Limb (tissue), 2 donors: ENCODE measurements at regions not wholly inside any gene's neighbourhood (a gene's known extent, or its start where the extent isn't known, plus 50 kb on each side); places are given as distances from the start of the nearest gene placed in this dataset.
A peak's percentile ranks its signal among the peaks of the same experiment; 100 is the strongest.
"Not testable (repeated sequence)": the region's sequence is repeated elsewhere in the genome, so short reads cannot be mapped to it uniquely, and the experiment has no call there.

Source experiments
- DNase-seq, 2 donors: peaks; one replicate each; pipeline ENCODE4 v3.0.0-alpha.2; 2016; ENCODE audit errors: extremely low spot score in 2 of 2

DNA sequence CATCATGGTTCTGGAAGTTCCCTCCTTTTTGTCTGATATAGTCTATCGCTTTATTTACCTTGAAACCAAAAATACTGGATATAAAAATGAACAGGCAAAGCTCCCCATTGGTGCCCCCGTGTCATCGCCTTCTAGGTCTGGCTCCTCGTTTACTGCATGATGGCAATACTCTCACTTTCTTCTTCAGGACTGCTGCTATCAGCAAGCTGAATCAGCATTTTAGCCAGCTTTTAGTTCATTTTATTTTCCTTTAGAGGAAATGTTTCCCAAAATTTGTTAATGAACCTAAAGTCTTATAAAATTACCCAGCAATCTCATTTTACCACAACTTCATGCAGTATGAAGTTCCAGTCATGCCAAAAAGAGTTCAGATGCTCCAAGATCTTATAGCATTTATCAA is 80.5 kb downstream of the ZIC3 start:
- DNase-seq, result no peak

DNA sequence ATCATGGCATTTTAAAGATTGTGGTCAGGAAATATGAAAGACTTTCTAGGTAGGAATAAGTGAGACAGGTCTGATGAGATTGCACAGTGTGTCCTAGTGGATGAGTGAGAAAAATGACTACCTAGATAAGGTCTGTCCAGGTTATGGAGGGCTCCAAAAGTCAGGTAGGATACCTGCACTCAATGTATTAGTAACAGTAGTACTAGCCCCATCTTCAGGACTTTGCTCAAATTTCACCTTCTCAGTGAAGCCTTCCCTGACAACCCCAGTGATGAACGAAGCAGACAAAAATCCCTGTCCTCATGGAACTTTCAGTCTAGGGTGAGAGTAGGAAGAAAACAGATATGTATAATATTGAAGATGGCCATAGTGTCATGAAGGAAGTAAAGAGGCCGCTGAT is 85.7 kb downstream of the ZIC3 start:
- DNase-seq, result no peak

DNA sequence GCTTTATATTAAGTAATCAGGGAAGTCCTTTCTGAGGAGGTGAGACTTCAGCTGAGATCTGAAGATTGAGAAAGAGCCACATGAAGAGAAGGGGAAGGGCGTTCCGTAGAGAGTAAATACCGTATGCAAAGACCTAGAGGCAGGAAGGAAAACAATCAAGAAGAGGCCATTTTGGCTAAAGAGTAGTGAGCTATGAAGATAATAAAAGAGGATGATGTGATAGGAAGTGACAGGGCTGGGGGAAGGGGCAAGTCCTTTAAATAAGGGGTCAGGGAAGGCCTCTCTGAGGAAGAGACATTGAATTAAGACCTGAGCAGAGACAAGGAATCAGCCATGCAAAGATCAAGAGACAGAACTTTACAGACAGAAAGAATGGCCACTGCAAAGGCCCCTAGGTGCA is 86.2 kb downstream of the ZIC3 start:
- DNase-seq, result no peak

DNA sequence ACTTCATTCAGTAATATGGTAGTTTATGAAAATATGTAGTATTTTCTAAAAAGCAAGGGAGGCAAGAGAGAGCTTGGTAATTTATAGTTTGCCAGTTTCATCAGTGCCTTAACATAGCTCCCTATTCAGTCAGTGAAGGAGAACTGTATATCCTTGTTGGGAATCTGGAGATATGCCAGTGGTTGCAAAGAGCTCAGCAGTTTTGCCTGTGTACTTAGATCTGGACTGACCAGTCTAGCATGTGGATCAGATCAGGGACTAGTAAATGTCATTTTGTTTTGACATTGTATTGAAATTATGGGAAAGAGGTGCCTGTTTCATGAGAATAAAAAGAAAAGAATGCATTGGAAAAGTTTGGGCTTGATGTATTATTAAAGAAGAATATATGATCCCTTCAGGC is 88.6 kb downstream of the ZIC3 start:
- DNase-seq, result no peak

DNA sequence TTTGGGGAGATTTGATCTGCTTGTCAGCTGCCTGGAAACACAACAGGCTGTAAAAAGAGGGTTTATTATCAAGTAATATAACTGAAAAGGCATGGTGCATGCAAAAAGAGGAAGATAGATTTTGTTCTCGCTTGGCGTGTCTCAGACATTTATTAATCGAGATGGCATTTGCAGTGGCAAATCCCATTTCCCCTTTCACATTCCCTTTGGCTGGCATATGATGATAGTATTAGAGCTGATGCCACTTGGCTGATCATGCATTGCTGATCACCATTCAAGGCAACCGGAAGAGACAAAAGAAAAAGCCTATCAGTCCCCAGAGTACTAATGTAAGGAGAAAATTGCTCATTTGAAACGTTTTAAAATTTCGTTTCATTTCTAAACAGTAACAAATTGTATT is 101.8 kb downstream of the ZIC3 start:
- DNase-seq, result no peak

DNA sequence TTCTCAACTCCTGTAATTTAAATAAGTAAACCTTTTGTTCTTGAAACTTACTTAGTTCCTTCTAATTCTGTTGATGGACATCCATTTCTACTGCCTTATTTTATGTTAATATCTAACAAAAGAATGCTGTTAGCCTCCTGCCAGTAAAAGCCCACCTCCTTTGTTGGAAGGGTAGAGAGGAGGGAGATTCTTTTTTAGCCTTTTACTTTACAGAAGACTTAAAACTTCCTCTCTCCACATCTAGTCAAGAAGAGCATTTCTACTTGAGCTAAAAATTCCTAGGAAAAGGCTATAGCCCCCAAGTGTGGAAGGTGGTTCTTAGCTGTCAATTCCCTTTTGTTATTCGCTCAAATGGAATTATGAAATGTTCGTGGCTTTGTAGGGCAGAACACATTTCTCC is 118.7 kb downstream of the ZIC3 start:
- DNase-seq, result no peak

- no peak for DNase-seq
Observed at GRCh38 chrX:137695417-137695816, 129.5 kb downstream of the ZIC3 start.

DNA sequence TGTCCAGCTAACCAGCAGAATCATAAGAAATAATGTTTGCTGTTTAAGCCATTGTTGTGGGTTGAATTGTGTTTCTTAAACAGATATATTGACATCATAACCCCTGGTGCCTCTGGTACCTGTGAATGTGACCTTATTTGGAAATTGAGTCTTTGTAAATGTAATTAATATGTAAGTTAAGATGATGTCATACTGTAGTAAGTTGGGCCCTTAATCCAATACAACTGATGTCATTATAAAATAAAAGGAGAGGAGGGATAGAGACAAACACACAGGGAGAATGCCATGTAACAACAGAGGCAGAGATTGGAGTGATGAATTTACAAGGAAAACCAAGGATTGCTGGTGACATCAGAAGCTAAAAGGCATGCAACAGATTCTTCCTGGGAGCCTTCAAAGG is 141.4 kb downstream of the ZIC3 start:
- DNase-seq, result no peak

DNA sequence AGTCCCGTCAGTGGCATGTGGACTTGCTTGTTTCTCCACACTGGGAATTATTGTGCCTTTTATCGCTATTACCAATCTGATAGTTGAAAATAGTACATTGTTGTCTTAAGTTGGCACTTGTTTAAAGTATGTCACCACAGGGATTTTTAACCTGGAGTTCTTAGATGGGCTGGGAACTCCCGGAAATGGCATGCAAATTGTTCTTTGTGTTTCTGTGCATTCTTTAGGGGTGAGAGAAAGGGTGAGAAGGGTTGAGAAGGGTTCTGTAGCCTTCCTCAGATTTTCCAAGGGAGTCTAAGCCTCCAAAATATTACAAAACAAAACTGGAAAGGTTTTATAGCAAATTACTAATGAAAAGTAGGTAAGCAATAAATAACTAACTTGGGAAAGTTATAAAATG is 176.9 kb downstream of the ZIC3 start:
- DNase-seq, result no peak

DNA sequence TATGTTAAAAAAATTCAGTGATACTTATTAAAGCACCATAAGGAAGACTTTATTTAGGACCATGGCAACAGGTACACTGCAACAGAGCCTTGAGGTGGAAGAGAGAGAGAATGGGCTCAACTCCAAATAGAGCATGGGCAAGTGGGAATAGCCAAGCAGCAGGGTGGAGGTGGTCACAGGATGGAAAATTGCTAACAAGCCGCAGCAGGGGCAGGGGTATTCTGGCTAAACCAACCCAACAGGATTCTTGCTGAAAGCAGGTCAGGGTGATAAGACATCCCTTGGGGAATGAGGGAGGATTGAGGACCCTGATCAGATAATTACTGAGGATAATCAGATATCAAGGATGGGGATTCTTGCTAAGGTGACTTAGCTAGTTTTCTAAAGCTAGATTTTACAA is 177.5 kb downstream of the ZIC3 start:
- no peak for DNase-seq

- no peak for DNase-seq
Observed at GRCh38 chrX:137746289-137746688, 180.4 kb downstream of the ZIC3 start.

DNA sequence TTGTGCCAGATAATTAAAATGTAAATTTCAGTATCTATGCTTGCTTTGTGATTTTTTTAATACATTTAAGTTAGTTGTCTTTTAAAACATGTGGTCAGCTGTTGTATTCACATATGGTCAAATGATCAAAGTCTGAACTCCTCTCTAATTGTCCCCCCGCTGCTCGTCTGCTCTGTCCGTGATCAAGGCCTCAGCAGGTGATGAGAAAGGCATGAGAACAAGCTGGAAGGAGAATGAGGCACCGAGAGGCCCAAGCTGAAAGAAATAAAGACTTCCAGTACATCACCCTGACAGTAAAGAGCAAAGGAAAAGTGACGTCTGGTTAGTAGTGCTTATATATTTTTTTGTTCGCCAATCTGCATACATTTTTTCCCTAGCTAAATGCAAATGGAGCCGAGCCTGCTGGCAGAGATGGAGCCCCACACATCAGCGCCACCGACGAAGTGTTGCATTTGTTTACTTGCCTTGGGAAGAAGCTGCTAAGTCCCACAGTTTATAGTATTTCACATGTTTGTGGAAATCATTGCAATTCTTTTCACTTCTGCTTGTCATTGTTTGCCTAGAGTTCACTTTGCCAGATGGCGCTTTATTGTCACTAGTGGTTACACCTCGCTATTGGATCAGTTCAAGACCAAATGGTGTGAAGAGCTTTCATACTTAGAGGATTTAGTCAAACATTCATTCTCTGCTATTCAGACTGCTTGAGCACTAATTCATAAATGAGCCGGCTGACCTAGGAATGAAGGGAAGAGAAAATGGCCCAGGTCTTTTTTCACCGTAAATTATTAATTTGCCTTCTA is 181.5 kb downstream of the ZIC3 start:
- DNase-seq, result no peak

GRCh38 chrX:137748827-137749226 is 182.9 kb downstream of the ZIC3 start:
- DNase-seq, result no peak

GRCh38 chrX:137749246-137749645 is 183.3 kb downstream of the ZIC3 start:
- DNase-seq, result no peak

DNA sequence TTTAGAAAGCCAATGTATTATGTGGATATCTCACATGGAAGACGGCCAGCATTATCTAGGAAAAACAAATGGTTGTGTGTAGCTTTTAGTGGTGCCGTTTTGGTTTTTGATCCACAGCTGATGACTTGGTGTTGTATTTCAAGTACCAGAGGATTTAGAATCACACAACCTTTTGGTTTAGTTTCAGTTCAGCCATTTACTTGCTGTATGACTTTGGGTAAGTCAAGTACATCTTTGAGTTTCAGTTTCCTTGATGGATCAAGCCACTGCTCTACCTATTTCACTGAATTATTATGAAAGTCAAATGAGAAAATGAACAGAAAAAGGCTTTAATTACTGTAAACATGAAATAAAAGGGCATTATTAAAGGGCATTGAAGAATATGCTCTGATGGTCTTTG is 205.6 kb downstream of the ZIC3 start:
- no peak for DNase-seq

DNA sequence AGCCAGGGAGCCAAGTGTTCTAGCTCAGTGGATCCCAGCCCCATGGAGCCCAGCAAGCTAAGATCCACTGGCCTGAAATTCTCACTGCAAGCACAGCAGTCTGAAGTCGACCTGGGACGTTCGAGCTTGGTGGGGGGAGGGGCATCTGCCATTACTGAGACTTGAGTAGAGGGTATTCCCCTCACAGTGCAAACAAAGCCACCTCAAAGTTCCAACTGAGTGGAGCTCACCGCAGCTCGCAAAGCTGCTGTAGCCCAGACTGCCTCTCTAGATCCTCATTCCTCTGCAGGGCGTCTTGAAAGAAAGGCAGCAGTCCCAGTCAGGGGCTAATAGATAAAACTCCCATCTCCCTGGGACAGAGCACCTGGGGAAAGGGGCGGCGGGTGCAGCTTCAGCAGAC is 226.3 kb downstream of the ZIC3 start:
- no peak for DNase-seq

DNA sequence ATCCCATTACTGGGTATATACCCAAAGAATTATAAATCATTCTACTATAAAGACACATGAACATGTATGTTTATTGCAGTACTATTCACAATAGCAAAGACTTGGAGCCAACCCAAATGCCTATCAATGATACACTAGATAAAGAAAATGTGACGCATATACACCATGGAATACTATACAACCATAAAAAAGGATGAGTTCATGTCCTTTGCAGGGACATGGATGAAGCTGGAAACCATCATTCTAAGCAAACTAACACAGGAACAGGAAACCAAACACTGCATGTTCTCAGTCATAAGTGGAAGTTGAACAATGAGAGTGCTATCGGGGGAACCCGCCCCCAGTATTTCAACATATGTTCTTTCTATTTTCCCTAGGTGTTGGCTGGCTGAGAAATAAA is 232.0 kb downstream of the ZIC3 start:
- not testable (repeated sequence) for DNase-seq

- DNase-seq, result no peak
Observed at GRCh38 chrX:137823257-137823656, 257.3 kb downstream of the ZIC3 start.

GRCh38 chrX:137847376-137847775 is 281.4 kb downstream of the ZIC3 start:
- peak in 1 of 2 donors; percentile 11 for DNase-seq

- DNase-seq, result peak in 1 of 2 donors; percentile 26
Observed at GRCh38 chrX:137848266-137848905, 282.5 kb downstream of the ZIC3 start.

GRCh38 chrX:137852502-137852901 is 286.6 kb downstream of the ZIC3 start:
- no peak for DNase-seq

- DNase-seq, result no peak
Observed at GRCh38 chrX:137855490-137855889, 289.6 kb downstream of the ZIC3 start.

DNA sequence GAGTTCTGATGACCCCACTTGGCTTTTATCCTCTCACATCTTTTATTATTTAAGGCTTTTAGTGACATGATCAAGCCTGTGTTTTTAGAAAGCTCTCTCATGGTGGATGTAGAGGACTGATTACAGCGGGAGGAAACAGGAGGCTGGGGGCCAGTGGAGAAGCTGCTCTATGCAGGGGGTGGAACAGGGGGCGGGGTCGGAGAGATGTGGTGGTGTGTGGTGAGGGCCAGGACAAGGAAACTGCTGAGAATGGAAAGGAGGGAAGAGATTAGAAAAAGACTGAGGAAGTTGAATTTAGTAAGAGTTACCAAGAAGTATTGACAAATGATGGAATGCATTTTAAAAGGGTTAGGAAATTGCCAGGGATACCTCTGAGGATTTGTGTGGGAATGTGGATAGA is 292.2 kb downstream of the ZIC3 start:
- no peak for DNase-seq
